MG63 (cell line): ENCODE measurements at regions not wholly inside any gene's neighbourhood (a gene's known extent, or its start where the extent isn't known, plus 50 kb on each side); places are given as distances from the start of the nearest gene placed in this dataset.
A peak's percentile ranks its signal among the peaks of the same experiment; 100 is the strongest.

ENCODE experiments used
- DNase-seq: peaks from one replicate; pipeline ENCODE4 v3.0.0-alpha.2; 2020
- H3K27me3 ChIP-seq: fragments of 250-450 bp; sonication (Bioruptor Pico); 2 replicates; pipeline ENCODE4 v1.5.1; 2020; ENCODE audit warnings: mild to moderate bottlenecking, moderate library complexity
- H3K36me3 ChIP-seq: fragments of 250-450 bp; sonication (Bioruptor Pico); 2 replicates; pipeline ENCODE4 v1.5.1; 2020; ENCODE audit warnings: mild to moderate bottlenecking, moderate library complexity
- H3K4me3 ChIP-seq: fragments of 250-450 bp; sonication (Bioruptor Pico); 2 replicates; pipeline ENCODE4 v1.5.1; 2020; ENCODE audit warnings: mild to moderate bottlenecking, moderate library complexity
- H3K9me3 ChIP-seq: fragments of 250-450 bp; sonication (Bioruptor Pico); 2 replicates; pipeline ENCODE4 v1.5.1; 2020; ENCODE audit warnings: mild to moderate bottlenecking, moderate library complexity

- DNase-seq, result no peak
- H3K36me3 ChIP-seq, result no peaks in the 10 kb centered on the region
- peaks cover 5% of the 10 kb centered on the region; the same call in 1 of the 2 replicates for H3K27me3 ChIP-seq
- H3K4me3 ChIP-seq, result no peak overlapping the region
- no peaks in the 10 kb centered on the region for H3K9me3 ChIP-seq
Observed at GRCh38 chr1:168987923-168988322, 118.6 kb upstream of the ATP1B1 start.

DNA sequence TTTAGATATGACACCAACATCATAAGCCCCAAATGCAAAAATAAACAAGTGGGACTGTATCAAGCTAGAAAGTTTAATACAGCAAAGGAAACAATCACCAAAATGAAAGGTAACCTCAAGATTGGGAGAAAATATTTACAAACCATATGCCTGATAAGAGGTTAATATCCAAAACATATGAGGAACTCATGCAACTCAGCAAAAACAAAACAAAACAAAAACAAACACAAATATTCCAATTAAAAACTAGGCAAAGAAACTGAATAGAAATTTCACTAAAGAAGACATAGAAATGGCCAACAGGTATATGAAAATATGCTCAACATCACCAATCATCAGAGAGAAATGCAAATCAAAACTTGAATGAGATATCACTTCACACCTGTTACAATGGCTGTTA, 116.5 kb upstream of the ATP1B1 start:
- Histone ChIP-seq H3K9me3 (peaks cover under 1% of the 10 kb centered on the region; the same call in 1 of the 2 replicates), H3K4me3 (no peak overlapping the region), H3K36me3 (no peaks in the 10 kb centered on the region), H3K27me3 (0 out of 2 replicates have a peak, but pooled peaks cover 5% of the 10 kb centered on the region)
- no peak for DNase-seq

DNA sequence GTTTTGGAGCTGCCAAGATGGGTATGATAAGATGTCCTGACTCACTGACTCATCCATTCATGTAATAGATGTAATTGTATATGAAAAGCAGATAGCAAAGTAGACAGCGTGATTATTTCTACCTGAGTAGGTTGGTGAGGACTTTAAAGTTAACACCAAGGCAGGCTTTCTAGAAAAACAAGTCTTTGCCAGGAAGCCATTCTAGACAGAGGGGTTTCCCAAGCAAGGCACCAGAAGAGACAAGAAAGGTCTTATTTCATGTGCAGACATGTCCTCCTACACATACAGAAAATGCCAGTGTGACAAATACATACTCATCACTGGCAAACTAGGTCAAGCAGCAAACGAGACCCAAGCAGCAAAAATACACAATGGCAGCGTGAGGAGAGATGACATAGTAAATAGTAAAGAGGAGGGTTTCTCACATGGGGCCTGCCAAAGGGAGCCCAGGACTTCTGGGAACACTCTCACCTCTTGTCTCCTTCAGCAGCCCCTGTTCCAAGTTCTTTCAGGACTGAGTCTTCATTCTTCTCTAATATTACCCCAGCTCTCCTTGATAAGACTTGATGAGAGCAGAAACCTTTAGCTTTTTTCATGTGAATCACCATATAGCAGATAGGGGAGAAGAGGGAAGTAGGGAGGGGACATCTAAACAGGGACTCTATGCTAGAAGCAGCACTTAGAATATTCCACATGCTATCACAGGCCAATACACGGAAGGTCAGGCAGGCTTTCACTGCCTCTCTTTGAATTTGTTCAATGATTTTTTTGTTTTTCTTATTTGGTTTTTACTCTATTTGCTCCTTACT, 114.6 kb upstream of the ATP1B1 start:
- 0 out of 2 replicates have a peak, but pooled peaks cover 5% of the 10 kb centered on the region for H3K27me3 ChIP-seq
- H3K9me3 ChIP-seq, result peaks cover 2% of the 10 kb centered on the region; the same call in 1 of the 2 replicates
- DNase-seq, result no peak
- no peaks in the 10 kb centered on the region for H3K36me3 ChIP-seq
- H3K4me3 ChIP-seq, result no peak overlapping the region

DNA sequence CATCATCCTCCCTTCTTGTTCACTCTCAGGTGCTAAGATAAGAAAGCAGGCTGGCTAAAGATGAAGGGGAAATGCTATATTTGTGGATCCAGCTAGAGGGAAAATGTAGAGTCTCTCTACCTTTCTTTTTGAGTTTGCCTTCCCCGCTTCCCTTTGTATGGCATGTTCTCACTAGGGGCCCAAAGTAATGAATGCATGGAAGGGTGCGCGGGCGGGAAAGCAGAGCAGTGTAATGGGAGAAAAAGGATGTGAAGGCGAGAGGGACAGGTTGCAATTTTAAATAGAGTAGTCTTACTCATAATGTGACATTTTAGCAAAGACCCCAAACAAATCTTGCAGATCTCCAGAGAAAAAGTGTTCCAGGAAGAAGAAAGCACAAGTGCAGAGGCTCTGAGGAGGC, 105.1 kb upstream of the ATP1B1 start:
- Histone ChIP-seq H3K9me3 (no peaks in the 10 kb centered on the region), H3K36me3 (no peaks in the 10 kb centered on the region), H3K27me3 (no peaks in the 10 kb centered on the region), H3K4me3 (no peak overlapping the region)
- DNase-seq, result no peak

- H3K9me3 ChIP-seq, result no peaks in the 10 kb centered on the region
- no peak overlapping the region for H3K4me3 ChIP-seq
- peak; percentile 4 for DNase-seq
- no peaks in the 10 kb centered on the region for H3K27me3 ChIP-seq
- H3K36me3 ChIP-seq, result no peaks in the 10 kb centered on the region
Observed at GRCh38 chr1:169003864-169004516, 102.5 kb upstream of the ATP1B1 start.

DNA sequence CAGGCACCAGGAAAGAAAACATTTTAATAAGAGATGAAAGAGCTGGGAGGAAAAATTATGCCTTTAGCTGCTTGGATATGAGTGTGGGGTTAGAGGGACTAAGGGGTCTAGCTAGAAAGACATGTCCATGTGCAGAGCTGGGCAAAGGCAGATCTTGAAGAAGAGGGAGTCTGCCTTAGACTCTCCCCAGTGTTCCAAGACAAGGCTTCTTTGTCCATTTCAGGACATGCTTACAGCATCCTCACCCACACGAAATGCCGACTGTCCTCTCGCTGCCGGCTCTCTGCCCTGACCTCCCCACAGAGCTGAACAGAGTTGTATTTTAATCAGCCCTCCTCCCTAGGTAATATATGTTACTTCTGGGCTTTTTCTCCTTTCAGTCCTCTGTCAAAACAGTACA, 100.7 kb upstream of the ATP1B1 start:
- no peaks in the 10 kb centered on the region for H3K27me3 ChIP-seq
- H3K4me3 ChIP-seq, result no peak overlapping the region
- no peaks in the 10 kb centered on the region for H3K36me3 ChIP-seq

GRCh38 chr1:169009666-169010065, 96.8 kb upstream of the ATP1B1 start:
- Histone ChIP-seq H3K27me3 (no peaks in the 10 kb centered on the region), H3K4me3 (no peak overlapping the region), H3K36me3 (no peaks in the 10 kb centered on the region), H3K9me3 (no peaks in the 10 kb centered on the region)
- DNase-seq, result no peak

More for the DNA sequence above, 100.7 kb upstream of the ATP1B1 start:
- H3K9me3 ChIP-seq, result no peaks in the 10 kb centered on the region
- DNase-seq, result no peak

DNA sequence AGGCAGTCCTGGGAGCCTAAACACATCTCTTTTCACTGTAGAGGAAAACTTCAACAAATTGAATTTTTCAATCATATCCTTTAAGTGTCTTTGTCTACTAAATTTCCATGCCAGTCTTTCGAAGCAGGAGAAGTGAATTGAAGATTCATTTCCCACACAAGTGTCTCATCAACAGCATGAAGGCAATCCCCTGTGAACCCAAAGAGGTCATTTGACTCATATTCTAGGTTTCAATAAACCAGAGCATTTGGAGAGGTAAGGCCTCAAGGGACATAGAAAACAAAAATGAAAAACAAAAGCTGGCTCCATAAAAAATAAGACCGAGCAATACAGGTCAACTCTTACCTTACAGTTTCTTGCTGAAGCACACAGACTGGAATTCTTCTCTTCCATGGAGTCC, 94.1 kb upstream of the ATP1B1 start:
- Histone ChIP-seq H3K27me3 (no peaks in the 10 kb centered on the region), H3K9me3 (no peaks in the 10 kb centered on the region), H3K4me3 (no peak overlapping the region), H3K36me3 (no peaks in the 10 kb centered on the region)
- DNase-seq, result no peak

DNA sequence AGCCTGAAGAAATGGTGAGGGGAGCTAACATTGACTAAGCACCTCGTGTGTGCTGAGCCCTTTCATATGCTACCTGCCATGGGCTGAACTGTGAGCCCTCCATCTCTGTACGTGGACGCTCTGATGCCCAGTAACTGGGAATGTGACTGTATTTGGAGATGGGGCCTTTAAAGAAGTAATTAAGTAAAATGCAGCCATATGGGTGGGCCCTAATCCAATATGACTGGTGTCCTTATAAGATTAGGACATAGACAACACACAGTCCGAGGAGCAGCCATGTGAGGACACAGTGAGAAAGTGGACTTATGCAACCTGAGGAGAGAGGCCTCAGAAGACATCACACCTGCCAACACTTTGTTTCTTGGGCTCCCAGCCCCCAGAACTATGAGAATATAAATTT, 92.7 kb upstream of the ATP1B1 start:
- no peaks in the 10 kb centered on the region for H3K27me3 ChIP-seq

DNA sequence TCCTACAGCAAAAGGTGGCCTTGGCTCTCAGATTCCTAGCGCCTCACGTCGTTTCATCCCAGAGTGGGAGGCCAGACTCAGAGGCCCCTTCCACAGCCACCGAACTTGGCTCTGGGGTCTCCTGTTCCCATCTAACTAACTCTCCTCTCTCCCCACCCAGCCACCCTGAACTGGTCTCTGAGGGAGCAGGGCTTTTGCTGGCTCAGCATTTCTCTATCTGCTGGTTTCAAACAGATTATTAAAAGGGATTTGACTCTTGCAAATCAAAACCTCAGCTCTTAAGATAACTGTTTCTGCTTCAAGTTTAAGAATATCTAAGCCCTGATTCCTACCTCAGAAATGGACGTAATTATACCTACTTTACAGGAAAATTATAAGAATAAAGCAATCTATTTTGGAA, 91.0 kb upstream of the ATP1B1 start:
- no peak overlapping the region for H3K4me3 ChIP-seq
- no peaks in the 10 kb centered on the region for H3K27me3 ChIP-seq
- H3K36me3 ChIP-seq, result no peaks in the 10 kb centered on the region
- no peaks in the 10 kb centered on the region for H3K9me3 ChIP-seq
- DNase-seq, result no peak

More for the DNA sequence above, 92.7 kb upstream of the ATP1B1 start:
- Histone ChIP-seq H3K9me3 (no peaks in the 10 kb centered on the region), H3K36me3 (no peaks in the 10 kb centered on the region), H3K4me3 (no peak overlapping the region)
- DNase-seq, result no peak

GRCh38 chr1:169018751-169019150, 87.7 kb upstream of the ATP1B1 start:
- Histone ChIP-seq H3K36me3 (no peaks in the 10 kb centered on the region), H3K9me3 (no peaks in the 10 kb centered on the region), H3K27me3 (no peaks in the 10 kb centered on the region), H3K4me3 (no peak overlapping the region)
- no peak for DNase-seq

- Histone ChIP-seq H3K4me3 (no peak overlapping the region), H3K27me3 (no peaks in the 10 kb centered on the region), H3K36me3 (no peaks in the 10 kb centered on the region), H3K9me3 (no peaks in the 10 kb centered on the region)
- DNase-seq, result no peak
Observed at GRCh38 chr1:169019419-169020058, 87.0 kb upstream of the ATP1B1 start.

DNA sequence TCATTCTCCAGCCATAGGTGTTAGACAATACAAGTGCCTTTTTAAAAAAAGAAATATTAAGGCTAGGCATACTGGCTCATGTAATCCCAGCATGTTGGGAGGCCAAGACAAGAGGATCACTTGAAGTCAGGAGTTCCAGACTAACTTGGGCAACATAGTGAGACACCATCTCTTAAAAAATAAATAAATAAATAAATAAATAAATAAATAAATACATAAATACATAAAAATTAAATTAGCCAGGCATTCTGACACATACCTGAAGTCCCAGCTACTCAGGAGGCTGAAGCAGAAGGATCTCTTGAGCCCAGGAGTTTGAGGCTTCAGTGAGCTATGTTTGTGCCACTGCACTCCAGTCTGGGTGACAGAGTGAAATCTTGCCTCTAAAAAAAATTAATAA, 85.8 kb upstream of the ATP1B1 start:
- DNase-seq, result no peak
- no peaks in the 10 kb centered on the region for H3K27me3 ChIP-seq
- H3K9me3 ChIP-seq, result no peaks in the 10 kb centered on the region
- H3K4me3 ChIP-seq, result no peak overlapping the region
- no peaks in the 10 kb centered on the region for H3K36me3 ChIP-seq

- Histone ChIP-seq H3K4me3 (no peak overlapping the region), H3K9me3 (no peaks in the 10 kb centered on the region), H3K27me3 (no peaks in the 10 kb centered on the region), H3K36me3 (no peaks in the 10 kb centered on the region)
- DNase-seq, result no peak
Observed at GRCh38 chr1:169022648-169023047, 83.8 kb upstream of the ATP1B1 start.

DNA sequence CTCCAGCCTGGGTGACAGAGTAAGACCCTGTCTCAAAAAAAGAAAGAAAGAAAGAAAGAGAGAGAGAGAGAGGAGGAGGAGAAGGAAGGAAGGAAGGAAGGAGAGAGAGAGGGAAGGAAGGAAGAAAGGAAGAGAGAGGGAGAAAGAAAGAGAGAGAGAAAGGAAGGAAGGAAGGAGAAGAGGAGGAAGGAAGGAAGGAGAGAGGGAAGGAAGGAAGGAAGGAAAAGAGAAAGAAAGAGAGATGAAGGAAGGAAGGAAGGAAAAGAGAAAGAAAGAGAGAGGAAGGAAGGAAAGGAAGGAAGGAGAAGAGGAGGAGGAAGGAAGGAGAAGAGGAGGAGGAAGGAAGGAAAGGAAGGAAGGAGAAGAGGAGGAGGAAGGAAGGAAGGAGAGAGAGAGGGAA, 82.2 kb upstream of the ATP1B1 start:
- no peaks in the 10 kb centered on the region for H3K9me3 ChIP-seq
- no peak overlapping the region for H3K4me3 ChIP-seq
- no peak for DNase-seq

GRCh38 chr1:169024800-169025271, 81.7 kb upstream of the ATP1B1 start:
- Histone ChIP-seq H3K36me3 (no peaks in the 10 kb centered on the region), H3K9me3 (no peaks in the 10 kb centered on the region), H3K27me3 (no peaks in the 10 kb centered on the region), H3K4me3 (no peak overlapping the region)
- no peak for DNase-seq

More for the DNA sequence above, 82.2 kb upstream of the ATP1B1 start:
- Histone ChIP-seq H3K36me3 (no peaks in the 10 kb centered on the region), H3K27me3 (no peaks in the 10 kb centered on the region)

DNA sequence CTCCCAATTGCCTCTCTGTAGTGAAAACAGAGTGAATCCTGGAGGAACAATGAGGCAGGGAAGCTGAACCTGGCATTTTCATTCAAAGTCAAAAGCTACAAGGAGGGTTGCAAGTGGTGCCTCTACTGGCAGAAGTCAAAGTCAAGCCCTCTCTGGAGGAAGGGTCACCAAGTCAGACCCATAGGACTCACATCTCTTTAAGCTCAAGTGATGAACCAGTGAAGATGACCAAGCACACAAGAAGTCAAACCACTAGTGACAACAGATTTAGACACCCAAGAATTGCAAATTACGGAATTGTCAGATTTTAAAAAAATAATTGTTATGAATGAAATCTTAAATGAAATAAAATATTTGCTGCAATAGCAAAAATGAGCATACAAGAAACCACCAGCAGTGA, 81.1 kb upstream of the ATP1B1 start:
- DNase-seq, result no peak
- Histone ChIP-seq H3K36me3 (no peaks in the 10 kb centered on the region), H3K4me3 (no peak overlapping the region), H3K9me3 (no peaks in the 10 kb centered on the region), H3K27me3 (no peaks in the 10 kb centered on the region)
